Left ventricle myocardium inferior (tissue), 1 donor: ENCODE measurements at regions not wholly inside any gene's neighbourhood (a gene's known extent, or its start where the extent isn't known, plus 50 kb on each side); places are given as distances from the start of the nearest gene placed in this dataset.

Source experiments
- DNase-seq: peaks from one replicate; pipeline ENCODE4 v3.0.0-alpha.2; 2020
- H3K27ac ChIP-seq: fragments of 200-600 bp; replicated peaks from 2 replicates; pipeline ENCODE4 v1.8.0; 2021
- H3K27me3 ChIP-seq: fragments of 200-600 bp; 2 replicates; pipeline ENCODE4 v1.8.0; 2021; ENCODE audit warnings: low read depth
- H3K36me3 ChIP-seq: fragments of 200-600 bp; 2 replicates; pipeline ENCODE4 v1.8.0; 2021
- H3K4me1 ChIP-seq: fragments of 200-600 bp; 2 replicates; pipeline ENCODE4 v1.8.0; 2021
- H3K4me3 ChIP-seq: fragments of 200-600 bp; 2 replicates; pipeline ENCODE4 v1.8.0; 2021; ENCODE audit warnings: mild to moderate bottlenecking, moderate library complexity
- H3K9me3 ChIP-seq: fragments of 200-600 bp; replicated peaks from 2 replicates; pipeline ENCODE4 v1.8.0; 2021
- intact Hi-C: fragments of 100-400 bp; cut with micrococcal nuclease; formaldehyde crosslinking; loops from one replicate; pipeline ENCODE4 v1.11.0; 2022
- TF ChIP-seq, protein P1 (sequence below): fragments of 200-600 bp; IDR thresholded peaks from 2 replicates; pipeline ENCODE4 v1.8.0; 2021; ENCODE audit warnings: antibody characterized with exemption, mild to moderate bottlenecking, borderline replicate concordance
- donor health status: DM: no; HTN: yes; CAD: no; lungs with severe emphysema.

DNA sequence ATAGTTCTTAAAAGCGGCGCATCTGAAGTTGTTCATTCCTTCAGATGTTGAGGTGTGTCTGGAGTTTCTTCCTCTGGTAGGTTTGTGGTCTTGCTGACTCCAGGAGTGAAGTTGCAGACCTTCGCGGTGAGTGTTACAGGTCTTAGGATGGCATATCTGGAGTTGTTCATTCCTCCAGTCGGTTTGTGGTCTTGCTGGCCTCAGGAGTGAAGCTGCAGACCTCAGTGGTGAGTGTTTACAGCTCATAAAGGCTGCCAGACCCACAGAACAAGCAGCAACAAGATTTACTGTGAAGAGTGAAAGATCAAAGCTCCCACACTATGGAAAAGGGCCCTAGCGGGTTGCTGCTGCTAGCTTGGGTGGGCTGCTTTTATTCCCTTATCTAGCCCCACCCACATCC, 201.7 kb upstream of the PDGFD start:
- intact Hi-C loops, result no loop called here
- Histone ChIP-seq H3K4me3 (no peak overlapping the region), H3K9me3 (peaks cover 7% of the 10 kb centered on the region), H3K27me3 (no peaks in the 10 kb centered on the region), H3K27ac (no peak overlapping the region), H3K36me3 (no peaks in the 10 kb centered on the region), H3K4me1 (no peaks in the 10 kb centered on the region)
- no peak for DNase-seq
- TF ChIP-seq, protein P1, sequence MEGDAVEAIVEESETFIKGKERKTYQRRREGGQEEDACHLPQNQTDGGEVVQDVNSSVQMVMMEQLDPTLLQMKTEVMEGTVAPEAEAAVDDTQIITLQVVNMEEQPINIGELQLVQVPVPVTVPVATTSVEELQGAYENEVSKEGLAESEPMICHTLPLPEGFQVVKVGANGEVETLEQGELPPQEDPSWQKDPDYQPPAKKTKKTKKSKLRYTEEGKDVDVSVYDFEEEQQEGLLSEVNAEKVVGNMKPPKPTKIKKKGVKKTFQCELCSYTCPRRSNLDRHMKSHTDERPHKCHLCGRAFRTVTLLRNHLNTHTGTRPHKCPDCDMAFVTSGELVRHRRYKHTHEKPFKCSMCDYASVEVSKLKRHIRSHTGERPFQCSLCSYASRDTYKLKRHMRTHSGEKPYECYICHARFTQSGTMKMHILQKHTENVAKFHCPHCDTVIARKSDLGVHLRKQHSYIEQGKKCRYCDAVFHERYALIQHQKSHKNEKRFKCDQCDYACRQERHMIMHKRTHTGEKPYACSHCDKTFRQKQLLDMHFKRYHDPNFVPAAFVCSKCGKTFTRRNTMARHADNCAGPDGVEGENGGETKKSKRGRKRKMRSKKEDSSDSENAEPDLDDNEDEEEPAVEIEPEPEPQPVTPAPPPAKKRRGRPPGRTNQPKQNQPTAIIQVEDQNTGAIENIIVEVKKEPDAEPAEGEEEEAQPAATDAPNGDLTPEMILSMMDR, result no peak

DNA sequence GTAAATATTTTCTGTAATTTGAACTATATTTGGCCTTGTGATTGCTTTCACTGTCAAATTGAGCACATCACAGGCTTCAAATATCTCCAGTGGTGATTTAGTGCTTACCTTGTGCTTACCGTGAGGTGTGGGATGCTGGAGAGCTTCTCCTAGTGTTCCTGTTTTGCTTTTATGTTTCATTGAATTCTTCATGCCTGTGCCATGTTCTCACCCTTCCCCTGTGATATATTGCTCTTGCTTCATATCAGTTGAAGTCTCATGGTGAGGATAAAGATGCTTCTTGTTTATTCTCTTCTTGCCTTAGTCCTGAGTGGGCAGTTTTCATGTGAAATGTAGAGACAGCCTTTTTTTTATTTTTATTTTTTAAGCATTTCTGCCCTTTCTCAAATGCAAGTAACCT, 198.0 kb upstream of the PDGFD start:
- Histone ChIP-seq H3K36me3 (no peaks in the 10 kb centered on the region), H3K9me3 (peaks cover 7% of the 10 kb centered on the region), H3K27me3 (no peaks in the 10 kb centered on the region), H3K27ac (no peak overlapping the region), H3K4me3 (no peak overlapping the region), H3K4me1 (no peaks in the 10 kb centered on the region)
- TF ChIP-seq, protein P1, result no peak
- DNase-seq, result no peak
- intact Hi-C loops, result no loop called here

DNA sequence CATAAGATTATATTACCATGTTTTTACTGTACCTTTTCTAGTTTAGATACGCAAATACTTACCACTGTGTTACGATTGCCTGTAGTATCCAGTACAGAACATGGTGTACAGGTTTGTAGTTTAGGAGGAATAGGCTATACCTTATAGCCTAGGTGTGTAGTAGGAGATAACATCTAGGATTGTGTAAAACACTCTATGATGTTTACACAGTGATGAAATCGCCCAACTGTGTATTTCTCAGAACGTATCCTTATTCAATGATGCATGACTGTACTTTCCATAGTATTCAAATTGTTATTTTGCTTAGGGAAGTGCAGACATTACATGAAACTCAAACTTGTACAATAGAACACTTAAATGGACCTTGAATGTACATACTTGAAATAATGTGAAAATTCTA, 188.1 kb upstream of the PDGFD start:
- DNase-seq, result no peak
- TF ChIP-seq, protein P1, result no peak
- Histone ChIP-seq H3K4me1 (no peaks in the 10 kb centered on the region), H3K27me3 (no peaks in the 10 kb centered on the region), H3K36me3 (no peaks in the 10 kb centered on the region), H3K27ac (no peak overlapping the region), H3K9me3 (peaks cover 18% of the 10 kb centered on the region), H3K4me3 (no peak overlapping the region)
- intact Hi-C loops, result no loop called here

DNA sequence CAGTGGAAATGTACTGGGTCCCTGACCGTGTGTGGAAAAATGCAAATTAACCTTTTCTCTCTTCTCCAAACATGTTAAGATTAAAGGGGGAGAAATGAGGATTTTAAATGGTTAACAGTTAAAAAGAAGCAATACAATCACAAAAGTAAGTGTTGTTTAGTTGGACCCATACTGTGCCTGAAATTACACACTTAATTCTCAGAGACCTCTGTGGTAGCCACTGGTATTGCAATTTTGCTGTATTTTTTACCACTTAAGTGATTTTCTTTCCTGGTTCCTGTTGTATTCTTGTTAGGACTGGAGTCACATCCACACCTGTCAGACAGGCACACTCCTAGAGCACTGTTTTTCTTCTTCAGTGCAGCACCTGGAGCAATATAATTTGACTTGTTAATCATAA, 179.6 kb upstream of the PDGFD start:
- peaks cover 5% of the 10 kb centered on the region for H3K9me3 ChIP-seq
- no peak overlapping the region for H3K27ac ChIP-seq
- H3K36me3 ChIP-seq, result no peaks in the 10 kb centered on the region
- TF ChIP-seq, protein P1, result peak; percentile 34
- intact Hi-C loops, result no loop called here
- no peaks in the 10 kb centered on the region for H3K4me1 ChIP-seq
- no peak for DNase-seq
- H3K27me3 ChIP-seq, result no peaks in the 10 kb centered on the region
- H3K4me3 ChIP-seq, result no peak overlapping the region

DNA sequence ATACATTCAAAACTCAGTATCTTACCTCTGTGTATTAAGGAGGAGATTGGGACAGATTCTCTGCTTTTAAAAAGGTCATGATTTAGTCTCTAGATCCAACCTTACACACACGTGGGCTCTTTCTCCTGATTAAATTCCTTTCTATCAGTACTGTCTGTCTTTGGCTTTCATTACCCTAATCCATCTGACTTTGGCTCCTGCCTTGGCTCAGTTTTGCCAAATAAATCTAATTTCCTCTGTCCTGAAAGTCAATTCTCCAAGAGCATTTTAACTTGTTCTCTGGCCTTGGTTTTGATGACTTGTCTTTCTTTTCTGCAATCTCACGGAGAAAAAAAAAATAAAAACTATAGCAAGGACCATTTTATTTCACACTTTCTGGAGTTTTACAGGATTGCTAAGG, 176.6 kb upstream of the PDGFD start:
- no peaks in the 10 kb centered on the region for H3K27me3 ChIP-seq
- H3K36me3 ChIP-seq, result no peaks in the 10 kb centered on the region
- no peak for DNase-seq
- H3K9me3 ChIP-seq, result peaks cover 5% of the 10 kb centered on the region
- no peak overlapping the region for H3K27ac ChIP-seq
- intact Hi-C loops, result no loop called here
- H3K4me1 ChIP-seq, result peaks cover 12% of the 10 kb centered on the region
- TF ChIP-seq, protein P1, result no peak
- H3K4me3 ChIP-seq, result no peak overlapping the region

DNA sequence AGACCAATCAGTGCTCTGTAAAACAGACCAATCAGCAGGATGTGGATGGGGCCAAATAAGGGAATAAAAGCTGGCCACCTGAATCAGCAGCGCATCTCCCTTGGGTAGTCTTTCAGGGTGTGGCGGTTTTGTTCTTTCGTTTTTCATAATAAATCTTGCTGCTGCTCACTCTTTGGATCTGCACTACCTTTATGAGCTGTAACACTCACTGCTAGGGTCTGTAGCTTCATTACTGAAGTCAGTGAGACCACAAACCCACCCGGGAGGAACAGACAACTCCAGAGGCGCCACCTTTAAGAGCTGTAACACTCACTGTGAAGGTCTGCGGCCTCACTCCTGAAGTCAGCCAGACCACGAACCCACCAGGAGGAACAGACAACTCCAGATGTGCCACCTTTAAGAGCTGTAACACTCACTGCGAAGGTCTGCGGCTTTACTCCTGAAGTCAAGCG, 175.5 kb upstream of the PDGFD start:
- DNase-seq, result no peak
- Histone ChIP-seq H3K4me3 (no peak overlapping the region), H3K9me3 (peaks cover 5% of the 10 kb centered on the region), H3K27me3 (no peaks in the 10 kb centered on the region), H3K4me1 (peaks cover 12% of the 10 kb centered on the region), H3K27ac (no peak overlapping the region), H3K36me3 (no peaks in the 10 kb centered on the region)
- TF ChIP-seq, protein P1, result no peak
- intact Hi-C loops, result no loop called here
